GM18499 (cell line): ENCODE measurements at regions not wholly inside any gene's neighbourhood (a gene's known extent, or its start where the extent isn't known, plus 50 kb on each side); places are given as distances from the start of the nearest gene placed in this dataset.
"Not testable (repeated sequence)": the region's sequence is repeated elsewhere in the genome, so short reads cannot be mapped to it uniquely, and the experiment has no call there.

ENCODE experiments used
- ATAC-seq: cut with Tn5 transposase; IDR thresholded peaks from one replicate; pipeline ENCODE4 v1.9.1; 2021; ENCODE audit warnings: moderate number of reproducible peaks; ENCODE audit not compliant: insufficient read depth, unreplicated experiment

DNA sequence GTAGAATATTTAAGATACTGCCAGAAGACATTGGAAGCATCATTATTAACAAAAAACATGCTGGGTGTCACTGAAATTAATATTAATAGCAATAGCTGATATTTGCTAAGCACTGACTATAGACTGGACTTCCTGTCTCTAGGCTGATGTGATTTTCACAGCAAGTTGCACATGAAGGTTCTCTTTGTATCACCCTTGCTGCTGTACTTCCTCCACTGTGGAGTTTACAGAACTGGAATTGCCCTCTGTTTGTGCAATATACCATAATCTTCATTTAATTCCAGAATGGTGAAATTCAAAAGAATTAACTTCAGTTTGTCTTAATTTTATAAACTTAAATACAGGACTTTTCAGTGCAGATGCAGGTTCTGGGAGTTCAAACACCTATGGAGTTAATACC, 585.1 kb downstream of the RNF144A start:
- ATAC-seq, result no peak

DNA sequence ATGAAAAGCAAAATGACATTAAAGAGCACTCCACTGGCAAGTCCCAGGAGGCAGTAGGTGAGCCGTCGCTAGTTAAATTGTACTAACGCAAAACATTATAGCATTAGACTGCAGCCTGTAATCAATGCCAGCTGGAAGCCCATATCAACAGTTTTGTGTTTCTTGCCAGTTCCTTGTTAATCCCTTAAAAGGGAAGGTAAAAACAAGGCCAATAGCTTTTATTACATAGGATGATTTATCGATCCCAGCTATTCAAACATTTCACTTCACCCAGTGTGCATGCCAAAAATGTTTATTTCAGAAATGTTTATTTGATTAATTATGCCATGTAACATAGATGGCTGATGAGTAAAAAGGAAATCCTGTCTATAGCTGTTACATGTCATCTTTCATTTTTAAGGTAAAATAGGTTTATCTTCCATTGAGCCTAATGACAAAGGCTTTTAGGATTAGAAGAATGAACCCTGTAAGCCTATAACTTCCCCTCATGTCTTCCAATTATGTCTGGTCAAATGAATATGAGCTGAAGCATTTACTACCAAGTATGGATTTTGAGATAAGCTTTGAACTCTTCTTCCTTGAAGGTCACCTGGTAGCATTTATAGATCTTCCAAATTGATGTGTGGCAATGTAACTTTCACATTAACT, 591.2 kb downstream of the RNF144A start:
- ATAC-seq, result no peak

DNA sequence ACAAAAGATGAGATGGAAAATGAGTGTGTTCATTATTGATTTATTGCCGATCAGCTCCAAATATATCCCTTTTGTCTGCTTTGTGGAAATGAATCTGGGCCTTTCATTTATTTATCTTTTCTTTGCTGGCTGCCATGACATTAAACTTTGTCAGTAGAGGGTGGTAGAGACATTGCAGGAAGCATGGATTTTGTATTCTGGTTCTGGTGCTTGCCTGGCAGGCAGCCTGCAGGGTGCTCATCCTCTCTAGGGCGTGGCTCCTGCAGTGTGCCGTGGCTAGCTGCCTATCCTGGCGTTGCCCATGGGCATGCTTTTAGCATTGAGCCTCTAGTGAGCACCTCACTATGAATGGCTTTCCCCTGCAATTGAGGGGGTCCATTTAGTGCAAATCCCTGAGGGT, 593.1 kb downstream of the RNF144A start:
- ATAC-seq, result no peak

DNA sequence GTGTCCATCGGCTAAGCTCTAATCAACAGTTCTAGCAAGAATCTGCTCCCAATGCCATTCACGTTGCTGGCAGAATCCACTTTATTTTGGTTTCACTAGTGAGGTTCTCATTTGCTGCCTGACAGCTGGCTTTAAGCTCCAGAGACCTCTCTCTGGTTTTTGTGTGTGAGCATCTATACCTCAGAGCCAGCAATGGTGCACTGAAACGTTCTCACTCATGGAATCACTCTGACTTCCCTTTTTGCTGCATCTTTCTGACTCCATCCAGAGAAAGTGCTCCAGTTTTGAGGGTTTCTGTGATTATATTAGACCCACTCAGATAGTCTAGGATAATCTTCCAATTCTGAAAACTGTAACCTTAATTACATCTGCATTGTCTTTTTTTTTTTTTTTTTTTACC, 596.6 kb downstream of the RNF144A start:
- ATAC-seq, result no peak

DNA sequence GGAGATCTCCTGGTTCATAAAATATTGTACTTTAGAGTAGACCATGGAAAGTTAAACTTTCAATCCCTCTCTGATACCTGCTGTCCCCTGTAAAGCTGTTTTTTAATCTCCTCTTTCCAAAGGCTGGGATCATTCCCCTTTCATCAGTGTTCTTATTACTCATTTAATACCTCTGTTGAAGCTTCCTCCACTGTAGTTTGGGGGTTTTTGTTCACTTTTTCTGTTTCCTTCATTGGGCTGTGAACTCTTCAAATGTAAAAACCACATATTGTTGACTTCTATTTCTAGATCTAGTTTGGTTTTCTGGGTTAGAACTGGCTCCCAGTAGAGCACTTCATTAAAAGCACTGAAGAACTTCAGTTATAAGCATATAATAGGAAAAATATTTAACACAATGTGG, 598.1 kb downstream of the RNF144A start:
- no peak for ATAC-seq

DNA sequence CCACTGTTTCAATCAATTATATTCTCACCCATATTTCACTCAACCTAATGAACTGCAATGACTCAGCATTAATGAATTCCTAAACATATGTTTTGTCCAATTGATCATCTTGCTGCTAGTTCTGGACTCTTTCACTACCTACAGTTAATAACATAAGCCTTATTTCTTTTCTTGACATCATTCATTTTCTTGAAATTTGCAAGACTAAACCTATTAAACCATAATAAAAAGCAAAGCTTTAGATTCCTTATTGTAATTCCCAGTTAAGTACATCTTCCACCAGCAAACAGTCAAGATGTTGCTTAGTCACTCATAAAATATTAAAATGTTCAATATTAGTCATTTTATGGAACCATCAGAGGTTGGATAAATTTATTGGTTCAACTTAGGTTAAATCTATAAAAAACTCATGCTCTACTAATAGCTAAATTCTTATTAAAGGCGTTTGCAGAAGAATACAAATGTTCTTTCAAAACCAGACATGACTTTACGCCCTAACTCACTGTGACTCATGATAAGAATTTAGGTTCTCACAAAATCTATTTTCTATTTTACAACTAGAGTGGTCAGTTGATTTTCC, 599.4 kb downstream of the RNF144A start:
- no peak for ATAC-seq

DNA sequence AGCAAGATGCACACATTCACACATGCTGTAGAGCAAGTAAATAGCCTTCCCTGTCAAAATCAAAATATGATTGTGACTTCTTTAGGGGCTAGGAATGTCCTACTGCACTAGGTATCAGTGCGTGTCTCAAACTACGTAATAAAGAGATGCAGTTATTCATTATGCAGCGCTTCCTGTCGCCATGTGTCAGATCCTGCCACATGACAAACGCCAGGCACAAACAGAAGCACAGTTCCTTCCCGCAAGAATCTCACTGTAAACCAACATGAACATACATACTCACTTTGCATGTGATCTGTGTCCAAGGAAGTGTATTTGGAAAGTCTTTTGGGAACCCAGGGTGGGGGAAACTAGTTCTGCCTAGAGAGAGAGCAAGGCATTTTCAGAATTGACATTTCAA, 599.9 kb downstream of the RNF144A start:
- no peak for ATAC-seq

DNA sequence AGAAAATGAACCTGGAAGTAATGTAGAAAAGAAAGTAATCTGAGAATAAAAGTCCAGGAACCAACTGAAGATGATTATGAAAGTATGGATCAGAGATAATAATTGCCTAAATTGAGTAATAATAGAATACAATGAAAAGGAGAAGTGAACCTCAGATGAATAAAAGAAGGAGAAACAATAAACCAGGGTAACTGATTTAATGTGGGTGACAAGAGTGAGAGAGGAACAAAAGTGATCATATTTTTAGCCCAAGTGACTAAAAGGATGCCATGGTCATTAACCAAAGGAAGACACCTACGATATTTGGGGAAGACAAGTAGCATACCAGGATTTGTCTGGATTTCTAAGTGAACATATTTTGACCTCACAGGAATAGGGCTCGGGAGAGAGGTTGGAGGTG, 600.6 kb downstream of the RNF144A start:
- no peak for ATAC-seq

DNA sequence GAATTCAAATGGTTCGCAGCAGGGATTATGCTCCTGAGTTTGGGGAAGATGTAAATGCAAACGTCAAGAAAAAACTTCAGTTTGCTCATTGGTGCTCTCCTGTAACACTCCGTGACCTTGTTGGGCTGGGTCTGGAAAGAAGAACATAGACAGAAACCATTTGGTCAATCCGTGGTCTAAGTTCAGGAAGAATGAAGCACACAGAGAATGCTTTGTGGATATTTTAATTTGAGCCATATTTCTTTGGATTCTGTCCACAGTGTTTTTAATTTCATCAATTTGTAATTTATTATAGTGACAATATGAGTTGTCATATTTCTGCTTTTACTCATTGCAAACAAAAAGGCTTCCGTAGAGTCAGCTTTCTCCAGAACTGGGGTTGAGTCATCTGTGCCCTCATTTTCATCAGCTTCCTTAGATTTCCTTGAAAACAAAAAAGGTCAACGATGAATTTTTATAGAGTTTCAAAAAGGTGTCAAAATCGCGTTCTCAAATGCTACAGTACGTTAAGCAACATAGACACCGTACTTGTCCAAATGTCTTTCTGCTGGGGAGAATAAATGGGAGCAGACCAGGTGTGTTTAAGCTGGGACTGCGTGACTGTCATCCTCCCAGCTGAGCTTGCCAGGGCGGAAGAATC, 606.4 kb downstream of the RNF144A start:
- no peak for ATAC-seq

DNA sequence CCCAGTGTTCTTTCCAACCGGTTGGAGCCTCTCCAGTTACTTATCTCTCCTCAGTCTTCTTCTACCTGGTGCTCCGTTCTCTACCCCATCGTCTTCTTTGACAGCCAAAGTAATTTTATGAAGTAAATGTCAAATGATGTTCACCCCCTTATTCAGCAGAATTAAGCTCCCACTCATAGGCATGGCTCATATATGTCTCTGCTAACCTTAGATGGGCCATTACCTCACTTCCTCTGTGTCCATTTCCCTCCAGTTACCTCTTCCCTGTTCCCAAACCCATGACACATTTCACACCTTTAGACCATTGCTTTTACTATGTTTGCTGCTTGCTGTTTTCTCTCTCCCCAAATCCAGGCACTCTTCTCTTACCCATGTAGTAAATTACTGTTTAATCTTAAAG, 607.0 kb downstream of the RNF144A start:
- ATAC-seq, result no peak

DNA sequence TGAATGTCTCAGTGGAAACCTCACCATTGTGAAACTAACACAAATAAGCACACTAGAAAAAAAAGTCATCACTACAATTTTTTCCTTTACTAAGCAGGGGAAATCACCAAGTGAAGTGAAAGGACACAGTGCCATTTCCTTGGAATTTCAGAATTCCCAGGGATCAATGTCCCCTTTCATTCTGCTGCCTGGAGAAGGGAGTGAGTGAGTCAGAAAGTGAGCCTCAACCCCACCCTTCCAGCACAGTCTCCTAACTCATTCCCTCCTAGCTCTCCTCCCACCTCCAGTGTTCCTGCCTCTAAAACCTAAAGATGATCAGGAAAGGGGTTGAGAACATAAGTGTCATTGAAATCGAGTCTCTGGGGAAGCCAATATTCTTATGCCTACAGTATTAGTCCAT, 608.5 kb downstream of the RNF144A start:
- ATAC-seq, result no peak

DNA sequence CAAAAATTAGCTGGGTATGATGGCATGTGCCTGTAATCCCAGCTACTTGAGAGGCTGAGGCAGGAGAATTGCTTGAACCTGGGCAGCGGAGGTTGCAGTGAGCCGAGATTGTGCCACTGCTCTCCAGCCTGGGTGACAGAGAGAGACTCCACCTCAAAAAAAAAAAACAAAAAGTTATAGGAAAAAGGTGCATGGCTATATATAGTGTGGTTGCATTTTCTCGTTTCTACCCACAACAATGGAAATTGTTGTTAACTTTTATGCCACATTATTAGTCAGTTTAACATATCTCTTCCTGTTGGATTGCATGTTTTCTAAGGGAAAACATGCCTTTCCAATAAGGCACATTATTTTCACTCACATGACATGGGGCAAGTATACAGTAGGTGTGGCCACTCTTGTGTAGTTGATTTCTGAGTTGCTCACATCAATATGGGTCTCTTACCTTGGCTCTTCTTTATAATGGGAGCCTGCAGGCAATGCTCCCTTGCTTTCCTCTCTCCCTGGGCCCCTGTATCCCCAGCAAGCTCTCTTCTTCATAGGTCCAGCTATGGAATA, 610.0 kb downstream of the RNF144A start:
- no peak for ATAC-seq

DNA sequence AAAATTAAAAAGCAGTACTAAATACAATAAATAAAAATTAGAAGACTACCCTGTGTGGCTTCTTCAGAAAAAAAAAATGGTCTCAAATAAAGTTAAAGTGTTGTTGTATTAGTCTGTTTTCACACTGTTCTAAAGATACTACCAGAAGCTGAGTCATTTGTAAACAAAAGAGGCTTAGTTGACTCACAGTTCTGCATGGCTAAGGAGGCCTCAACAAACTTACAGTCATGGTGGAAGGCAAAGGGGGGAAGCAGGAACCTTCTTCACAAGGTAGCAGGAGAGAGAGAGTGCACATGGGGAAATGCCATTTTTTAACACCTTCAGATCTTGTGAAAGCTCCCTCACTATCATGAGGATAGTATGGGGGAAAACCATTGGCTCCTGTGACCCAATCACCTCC, 612.8 kb downstream of the RNF144A start:
- ATAC-seq, result no peak

DNA sequence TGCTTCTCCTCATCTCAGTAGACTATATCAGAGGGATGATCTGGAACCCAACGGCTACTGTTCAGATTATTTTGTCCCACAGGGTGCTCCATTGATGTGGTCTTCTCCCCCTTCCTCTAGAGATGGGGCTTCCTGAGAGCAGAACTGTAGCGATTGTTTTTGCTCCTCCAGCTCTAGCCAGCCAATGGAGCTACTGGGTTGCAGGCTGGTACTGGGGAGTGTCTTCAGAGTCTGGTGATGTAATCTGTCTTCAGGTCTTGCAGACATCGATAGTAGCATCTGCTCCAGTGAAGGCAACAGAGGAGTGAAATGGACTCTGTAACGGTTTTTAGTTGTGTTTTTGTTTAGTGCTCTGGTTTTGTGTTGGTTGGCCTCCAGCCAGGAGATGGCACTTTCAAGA, 621.9 kb downstream of the RNF144A start:
- no peak for ATAC-seq

DNA sequence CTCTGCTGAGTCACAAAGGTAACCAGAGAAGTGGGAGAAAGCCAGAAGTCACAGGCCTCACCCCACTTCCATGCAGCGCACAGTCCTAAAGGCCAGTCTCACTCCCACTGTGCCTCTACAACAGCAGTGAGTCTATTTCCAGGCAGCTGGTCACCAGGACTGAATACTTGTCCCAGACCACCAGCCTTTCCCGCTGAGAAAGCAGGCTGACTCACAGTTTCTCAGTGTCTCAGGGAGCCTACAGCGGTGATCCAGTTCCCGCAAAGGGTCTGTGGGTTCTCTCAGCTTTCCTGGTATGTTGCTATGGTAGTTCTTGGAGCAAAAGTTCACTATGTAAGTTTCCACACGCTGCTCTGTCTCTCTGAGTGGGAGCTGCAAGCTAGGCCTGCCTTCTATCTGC, 622.5 kb downstream of the RNF144A start:
- no peak for ATAC-seq

DNA sequence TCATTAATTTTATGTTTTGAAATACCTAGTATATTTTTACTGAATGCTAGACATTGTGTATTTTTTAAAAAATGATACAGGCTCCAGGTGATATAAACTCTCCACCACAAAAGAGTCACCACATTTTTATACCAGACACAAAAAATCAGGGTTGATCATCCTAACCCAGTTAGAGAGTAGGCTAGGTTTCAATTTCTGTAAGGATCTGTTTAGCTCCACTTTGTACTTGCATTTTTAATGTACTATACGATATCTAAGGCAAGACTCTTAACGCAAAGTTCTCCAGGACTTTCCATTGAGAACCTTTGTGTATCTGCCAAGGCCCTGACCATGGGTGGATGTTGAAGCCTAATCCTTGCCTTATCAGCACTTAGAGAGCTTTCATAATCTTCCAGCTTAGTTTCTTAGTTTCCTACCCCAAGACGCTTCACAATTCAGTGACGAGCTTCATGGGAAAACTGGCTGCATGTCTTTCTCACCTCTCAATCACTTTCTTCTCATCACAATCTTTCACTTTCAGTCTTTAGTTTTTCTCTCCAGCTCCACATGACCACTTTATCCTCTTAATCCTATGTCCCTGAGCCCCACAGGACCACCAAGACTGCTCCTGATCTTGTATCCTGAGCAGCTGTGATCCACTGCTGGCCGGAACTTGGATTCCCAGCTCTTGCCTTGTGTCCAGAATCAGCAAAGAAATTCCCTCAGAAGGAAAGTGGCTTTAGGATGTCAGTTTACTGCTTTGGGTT, 635.8 kb downstream of the RNF144A start:
- ATAC-seq, result no peak

DNA sequence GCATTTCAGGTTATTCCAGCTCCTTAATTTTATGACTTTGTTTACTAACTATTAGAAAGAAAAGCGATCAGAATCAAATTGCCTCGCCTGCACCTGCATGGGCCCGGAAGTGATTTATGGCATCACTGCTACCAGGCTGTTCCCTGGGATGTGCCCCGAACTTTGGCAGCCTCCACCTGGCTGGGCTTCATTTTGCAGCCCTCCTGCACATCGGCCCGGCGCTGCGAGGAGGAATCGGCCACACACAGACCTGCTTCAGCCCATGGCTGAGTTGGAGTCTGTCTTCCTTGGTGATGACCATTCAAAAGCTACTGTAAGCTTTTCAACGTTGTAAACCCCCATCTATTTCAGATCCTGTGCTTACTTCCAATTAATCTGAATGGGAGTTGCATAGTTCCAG, 638.0 kb downstream of the RNF144A start:
- no peak for ATAC-seq

DNA sequence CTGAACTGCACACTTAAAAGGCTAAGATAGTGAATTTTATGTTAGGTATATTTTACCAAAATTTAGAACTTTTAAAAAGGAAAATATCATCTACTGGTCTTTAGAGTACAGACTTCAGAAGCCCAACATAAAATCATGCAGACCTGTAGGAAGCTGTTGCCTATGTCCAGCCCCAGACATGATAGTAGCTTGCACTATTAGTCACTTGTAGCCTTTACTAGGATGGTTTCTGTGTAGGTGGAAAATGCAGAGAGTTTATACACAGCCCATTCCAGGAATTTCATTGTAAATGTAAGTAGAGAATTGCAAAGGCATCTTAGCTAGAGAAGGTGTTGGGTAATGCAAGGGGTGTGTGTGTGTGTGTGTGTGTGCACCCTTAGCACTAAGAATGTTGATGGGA, 640.2 kb downstream of the RNF144A start:
- no peak for ATAC-seq

DNA sequence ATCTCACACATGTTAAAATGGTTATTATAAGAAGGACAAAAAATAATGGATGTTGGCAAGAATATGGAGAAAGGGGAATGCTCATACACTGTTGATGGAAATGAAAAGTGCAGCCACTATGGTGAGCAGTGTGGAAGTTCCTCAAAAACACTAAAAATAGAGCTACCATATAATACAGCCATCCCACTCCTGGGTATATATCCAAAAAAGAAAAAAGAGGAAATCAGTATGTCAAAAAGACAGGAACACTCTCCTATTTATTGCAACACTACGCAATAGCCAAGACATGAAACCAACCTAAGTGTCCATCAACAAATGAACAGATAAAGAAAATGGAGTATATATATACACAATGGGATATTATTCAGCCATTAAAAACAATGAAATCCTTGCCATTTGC, 642.6 kb downstream of the RNF144A start:
- no peak for ATAC-seq

DNA sequence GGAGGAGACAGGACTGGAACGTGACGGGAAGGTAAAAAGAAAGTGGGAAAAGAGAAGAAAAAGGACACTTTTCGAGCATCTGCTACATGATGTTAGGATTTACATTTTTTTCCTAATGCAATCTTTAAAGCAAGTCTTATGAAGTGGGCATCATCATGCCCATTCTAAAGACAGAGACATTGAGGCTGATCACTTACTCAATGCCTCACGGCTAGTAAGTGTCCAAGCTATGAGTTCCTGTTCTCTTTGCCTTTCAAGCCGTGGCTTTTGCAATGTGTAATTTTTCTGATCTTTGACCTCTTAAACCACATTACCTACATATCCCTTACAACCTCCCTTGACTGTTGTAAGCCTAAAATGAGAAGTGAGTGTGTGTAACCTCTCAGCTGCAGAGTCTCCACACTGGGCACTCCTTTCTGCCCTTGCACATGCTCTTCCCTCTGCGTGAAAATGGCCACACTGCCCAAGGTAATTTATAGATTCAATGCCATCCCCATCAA, 649.2 kb downstream of the RNF144A start:
- ATAC-seq, result no peak

DNA sequence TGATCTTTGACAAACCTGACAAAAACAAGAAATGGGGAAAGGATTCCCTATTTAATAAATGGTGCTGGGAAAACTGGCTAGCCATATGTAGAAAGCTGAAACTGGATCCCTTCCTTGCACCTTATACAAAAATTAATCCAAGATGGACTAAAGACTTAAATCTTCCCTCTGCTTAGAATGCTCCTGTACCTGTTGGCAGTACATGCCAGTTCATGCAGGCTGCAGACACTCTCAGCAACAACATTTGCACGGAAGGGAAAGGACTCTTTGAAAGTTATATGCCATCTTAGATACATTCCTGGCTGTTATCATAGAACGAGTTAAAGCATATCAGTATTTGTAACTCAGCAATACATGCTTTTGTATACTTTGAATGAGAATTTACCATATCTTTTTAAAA, 649.9 kb downstream of the RNF144A start:
- ATAC-seq, result not testable (repeated sequence)
